ENCODE measurements at regions not wholly inside any gene's neighbourhood (a gene's known extent, or its start where the extent isn't known, plus 50 kb on each side); places are given as distances from the start of the nearest gene placed in this dataset.

GRCh38 chr3:147007736-147008245, 398.6 kb downstream of the ZIC4 start:
- DNase-seq, result no peak

DNA sequence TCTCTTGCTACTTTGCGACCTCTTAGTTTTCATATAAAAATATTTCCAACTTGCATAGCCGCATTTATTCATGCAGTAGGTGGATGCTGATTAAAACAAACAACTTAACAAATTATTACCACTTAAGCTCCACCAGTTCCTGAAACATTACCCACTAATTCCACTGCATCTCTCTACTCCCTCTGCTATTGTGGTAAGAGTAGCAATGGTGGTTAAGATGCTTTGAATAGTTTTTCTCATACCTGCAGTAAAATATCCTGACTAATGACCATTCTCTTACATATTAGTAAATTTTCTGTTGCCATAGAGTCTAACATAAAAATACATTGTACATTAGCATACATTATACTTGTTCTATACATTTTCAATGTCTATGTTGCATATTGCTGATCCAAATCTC, 397.6 kb upstream of the PLSCR5 start:
- no peak for DNase-seq

DNA sequence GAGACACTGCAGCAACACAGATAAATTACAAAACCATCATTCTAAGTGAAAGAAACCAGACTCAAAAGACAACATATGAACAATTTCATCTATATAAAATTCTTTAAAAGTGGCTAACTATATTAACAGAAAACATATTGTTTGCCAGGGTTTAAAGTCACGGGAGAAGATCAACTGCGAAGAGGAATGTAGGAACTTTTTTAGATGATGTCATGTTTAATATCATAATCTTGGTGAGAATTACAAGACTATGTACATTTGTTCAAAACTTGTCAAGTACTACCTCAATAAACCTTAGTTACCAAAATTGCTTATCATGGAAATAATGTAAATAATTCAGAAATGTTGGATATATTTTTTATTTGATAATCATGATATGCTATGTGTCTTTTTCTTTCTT, 395.1 kb upstream of the PLSCR5 start:
- DNase-seq, result no peak

DNA sequence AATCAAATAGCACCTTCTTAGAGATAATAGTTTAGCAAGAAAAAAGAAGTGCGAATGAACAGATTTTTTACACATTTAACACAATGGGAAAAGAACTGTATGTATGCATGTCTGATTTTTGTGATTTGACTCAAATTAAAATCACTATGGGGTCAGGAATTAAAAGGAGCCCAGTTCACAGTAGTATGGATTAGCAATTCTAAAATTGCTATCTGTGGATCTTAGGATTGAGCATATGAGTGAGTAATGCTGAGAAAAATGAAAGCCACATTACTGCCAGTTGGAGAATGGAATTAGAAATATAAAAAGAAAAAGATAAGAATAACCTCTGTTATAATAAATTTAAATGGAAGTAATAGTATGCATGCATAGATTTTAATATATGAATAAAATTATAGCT, 386.8 kb upstream of the PLSCR5 start:
- DNase-seq, result no peak

DNA sequence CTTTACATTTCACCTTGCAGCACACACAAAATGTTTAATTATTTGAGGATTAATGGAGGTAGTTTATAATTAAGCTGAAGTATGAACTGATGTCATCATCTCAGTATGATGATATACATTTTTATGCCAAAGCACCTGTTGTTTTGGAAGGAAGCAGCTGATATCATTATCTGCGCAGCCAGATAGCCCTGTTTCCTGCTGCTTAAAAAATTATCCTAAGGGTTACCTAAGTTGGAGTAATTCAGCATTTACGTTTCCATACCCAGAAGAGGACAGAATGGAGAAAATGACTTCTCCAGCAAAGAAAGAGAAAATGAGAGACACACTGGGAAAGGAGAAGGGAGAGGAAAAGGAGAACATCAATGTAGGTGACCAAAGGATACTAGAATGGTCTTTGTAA, 370.3 kb upstream of the PLSCR5 start:
- DNase-seq, result peak in 2 of 3 experiments; percentile 8 to 54

GRCh38 chr3:146975032-146975431, 369.9 kb upstream of the PLSCR5 start:
- no peak for DNase-seq

DNA sequence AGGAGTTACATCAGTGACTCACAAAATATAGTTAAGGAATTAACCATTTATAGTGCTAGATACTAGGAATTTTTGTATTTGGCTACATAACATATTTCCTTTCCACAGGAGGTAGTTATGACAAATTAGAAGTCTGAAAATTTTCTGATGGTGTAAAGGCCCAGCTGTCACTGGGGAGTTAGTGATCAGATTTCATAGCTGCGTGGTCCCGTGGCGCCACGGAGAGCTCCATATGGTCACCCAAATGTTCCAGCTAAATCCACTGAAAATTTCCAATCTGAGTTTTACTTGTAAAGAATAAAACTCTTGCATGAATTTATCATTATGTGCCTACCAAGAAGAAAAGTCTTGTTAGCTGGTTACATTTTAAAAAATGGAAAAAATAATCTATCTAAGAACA, 368.9 kb upstream of the PLSCR5 start:
- no peak for DNase-seq

- DNase-seq, result no peak
Observed at GRCh38 chr3:146972726-146973125, 367.6 kb upstream of the PLSCR5 start.

- no peak for DNase-seq
Observed at GRCh38 chr3:146970236-146970635, 365.1 kb upstream of the PLSCR5 start.

DNA sequence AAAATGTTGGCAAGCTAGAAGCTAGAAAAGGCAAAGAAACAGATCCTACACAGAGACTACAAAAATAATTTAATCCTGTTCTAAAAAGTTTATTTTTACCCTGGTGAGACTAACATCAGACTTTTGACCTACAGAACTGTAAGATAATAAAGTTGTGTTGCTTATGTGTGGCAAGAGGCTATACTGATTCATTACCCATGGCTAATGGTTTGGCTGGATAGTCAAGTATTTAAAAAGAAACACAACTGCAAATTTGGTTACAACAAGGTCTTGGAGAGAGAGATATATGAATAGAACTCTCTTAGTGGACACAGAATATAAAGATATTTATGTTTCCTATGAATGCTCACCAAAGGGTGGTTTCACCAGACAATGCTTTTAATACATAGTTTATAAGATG, 364.2 kb upstream of the PLSCR5 start:
- DNase-seq, result no peak

DNA sequence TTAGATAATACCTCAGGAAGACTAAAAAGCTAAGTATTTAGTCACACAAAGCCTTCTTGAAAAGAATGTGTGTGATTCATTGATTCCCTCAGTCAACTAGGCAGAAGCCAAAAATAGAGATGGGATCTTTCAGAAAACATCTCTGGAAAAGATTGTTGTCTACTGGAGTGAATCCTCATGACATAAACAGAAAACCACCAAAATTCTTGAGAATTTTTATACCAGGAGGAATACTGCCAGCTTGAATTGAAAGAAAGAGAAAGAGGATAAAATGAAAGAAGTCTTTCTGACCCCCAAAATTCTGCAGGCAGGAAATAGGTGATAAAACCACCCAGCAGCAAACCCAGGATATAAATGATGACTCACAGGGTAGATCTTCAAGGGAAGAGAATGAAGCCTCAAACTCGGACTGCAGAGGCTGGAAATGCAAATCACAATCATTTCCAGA, 363.1 kb upstream of the PLSCR5 start:
- DNase-seq, result no peak

DNA sequence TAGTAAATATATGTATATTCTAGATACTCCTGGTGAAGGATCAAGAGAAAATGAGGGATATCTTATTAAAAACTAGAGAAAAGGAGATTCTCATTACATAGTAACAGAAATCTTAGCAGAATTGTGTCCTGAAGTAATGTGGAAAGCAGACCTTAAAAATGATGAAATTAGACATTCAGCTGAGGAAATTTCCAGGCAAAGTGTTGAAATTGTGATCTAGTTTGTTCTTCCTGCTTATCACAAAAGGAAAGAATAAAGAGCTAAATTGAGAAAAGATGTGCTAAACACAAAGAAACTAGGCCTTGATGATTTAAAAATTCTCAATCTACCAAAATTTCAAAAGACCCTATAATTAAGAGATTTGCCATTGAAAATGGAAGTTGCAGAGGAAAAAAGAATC, 362.6 kb upstream of the PLSCR5 start:
- DNase-seq, result no peak

DNA sequence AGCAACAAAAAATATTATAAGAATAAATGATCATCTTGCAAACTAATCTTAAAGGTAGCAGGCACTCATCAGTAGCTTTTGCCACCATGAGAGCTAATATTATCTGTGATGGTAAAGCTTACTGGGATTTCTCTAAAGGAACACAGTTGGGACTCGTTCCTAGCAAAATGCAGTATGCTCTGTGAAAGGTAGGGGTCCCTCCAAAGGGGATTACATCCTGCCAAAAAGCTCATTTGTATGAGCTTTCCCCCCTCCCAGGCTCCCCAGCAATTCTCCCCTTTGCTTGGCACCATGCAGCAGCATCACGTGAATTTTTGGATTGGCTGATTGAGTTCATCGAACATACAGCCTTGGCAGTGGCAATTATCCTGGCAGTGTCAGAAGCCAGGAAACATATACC, 361.0 kb upstream of the PLSCR5 start:
- DNase-seq, result no peak

GRCh38 chr3:146953511-146953981, 348.4 kb upstream of the PLSCR5 start:
- no peak for DNase-seq

DNA sequence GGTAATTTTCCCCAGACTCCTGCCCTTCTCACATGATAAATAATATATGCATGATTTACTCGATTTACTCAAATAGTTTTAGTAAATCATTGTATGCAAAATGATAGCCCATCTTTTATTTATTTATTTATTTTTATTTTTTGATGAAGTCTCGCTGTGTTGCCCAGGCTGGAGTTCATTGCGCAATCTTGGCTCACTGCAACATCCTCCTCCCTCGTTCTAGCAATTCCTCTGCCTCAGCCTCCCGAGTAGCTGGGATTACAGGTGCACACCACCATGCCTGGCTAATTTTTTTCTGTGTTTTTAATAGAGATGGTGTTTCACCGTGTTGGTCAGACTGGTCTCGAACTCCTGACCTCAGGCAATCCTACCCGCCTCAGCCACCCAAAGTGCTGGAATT, 343.8 kb upstream of the PLSCR5 start:
- no peak for DNase-seq

DNA sequence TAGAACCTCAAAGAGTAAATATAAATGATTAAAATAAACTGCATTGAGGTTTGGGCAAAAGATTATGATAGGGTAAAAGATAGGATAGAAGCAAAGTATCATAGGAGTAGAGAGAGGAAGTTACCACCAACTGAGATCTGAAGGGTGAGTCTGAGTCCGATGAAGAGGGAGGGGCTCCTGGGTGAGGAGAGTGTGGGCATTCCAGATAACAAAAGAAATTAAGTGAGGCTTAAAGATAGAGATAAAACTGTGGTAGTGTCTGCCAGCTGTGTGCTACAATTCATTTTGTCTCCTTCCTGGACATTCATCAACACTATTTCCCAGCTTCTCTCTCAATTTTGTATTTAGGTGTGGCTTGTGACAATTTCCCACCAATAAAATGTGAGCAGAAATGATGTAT, 343.0 kb upstream of the PLSCR5 start:
- DNase-seq, result no peak

DNA sequence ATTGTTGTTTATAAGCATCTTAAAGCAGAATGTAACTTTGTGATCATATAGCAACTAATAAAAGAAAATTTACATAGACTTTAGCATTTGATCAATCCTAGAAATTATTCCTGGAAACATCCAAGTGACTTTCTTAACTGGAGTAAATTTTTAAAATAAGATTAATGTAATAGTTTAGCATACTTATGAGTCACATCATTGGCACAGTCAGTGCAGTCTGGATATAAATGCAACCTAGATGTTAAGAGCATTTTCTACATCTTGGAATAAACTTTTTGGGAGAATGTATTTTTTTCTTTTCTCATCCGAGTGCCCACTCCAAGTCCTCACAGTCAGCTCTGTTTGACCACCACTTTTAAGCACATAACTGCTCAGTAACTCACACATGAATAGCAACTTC, 324.6 kb upstream of the PLSCR5 start:
- DNase-seq, result no peak

GRCh38 chr3:146928421-146929059, 323.4 kb upstream of the PLSCR5 start:
- DNase-seq, result no peak

DNA sequence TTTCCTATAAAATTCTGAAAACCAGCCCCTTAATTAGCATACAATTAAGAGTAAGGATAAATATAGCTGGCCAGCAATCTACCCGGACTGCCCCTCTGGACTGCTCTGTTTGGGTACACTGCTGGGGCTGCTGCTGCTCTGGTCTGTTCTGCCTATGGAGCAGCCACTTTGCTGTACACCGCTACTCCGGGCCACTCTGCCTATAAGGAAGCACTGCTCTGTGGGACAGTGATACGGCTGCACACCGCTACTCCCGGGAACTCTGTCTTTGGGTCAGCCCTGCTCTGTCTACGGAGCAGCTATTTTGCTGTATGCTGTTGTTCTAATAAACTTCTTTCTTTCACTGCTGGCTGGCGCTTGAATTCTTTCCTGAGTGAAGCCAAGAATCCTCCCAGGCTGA, 316.5 kb upstream of the PLSCR5 start:
- DNase-seq, result no peak

GRCh38 chr3:146914409-146914808, 309.3 kb upstream of the PLSCR5 start:
- DNase-seq, result no peak

- DNase-seq, result no peak
Observed at GRCh38 chr3:146912241-146913015, 307.3 kb upstream of the PLSCR5 start.

- DNase-seq, result no peak
Observed at GRCh38 chr3:146903927-146904326, 298.8 kb upstream of the PLSCR5 start.

DNA sequence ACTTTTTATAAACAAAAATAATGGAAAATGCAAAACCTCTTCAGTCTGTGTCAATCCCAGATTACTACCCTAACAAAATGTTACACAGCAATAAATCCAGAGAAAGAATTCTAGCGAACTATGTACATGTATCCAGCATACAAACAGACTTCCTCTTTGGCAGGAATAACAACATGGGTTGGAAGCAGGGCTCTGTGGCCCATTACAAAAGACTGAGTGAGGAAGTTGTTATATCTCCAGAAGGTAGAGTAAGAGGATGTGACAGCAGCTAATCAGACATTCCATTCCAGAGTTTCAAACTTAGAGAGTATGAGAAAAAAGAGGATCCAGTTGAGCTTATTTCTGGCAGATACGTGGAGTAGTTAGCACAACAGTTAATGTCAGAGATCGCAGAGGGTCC, 294.0 kb upstream of the PLSCR5 start:
- DNase-seq, result peak in 1 of 3 experiments; percentile 25

- DNase-seq, result no peak
Observed at GRCh38 chr3:146896711-146897110, 291.6 kb upstream of the PLSCR5 start.

Data from NCI-H1417 (cell line).